Left cardiac atrium (tissue), 4 donors: ENCODE measurements at regions not wholly inside any gene's neighbourhood (a gene's known extent, or its start where the extent isn't known, plus 50 kb on each side); places are given as distances from the start of the nearest gene placed in this dataset.
"Not testable (repeated sequence)": the region's sequence is repeated elsewhere in the genome, so short reads cannot be mapped to it uniquely, and the experiment has no call there.

ENCODE experiments used
- ATAC-seq, 2 donors: fragments of 200-7000 bp; cut with Tn5 transposase; one replicate each; pipeline ENCODE4 v1.9.1; 2020; ENCODE audit warnings: mild to moderate bottlenecking in 2 of 2, moderate library complexity in 2 of 2
- DNase-seq: peaks from one replicate; pipeline ENCODE4 v3.0.0-alpha.2; 2020
- intact Hi-C, 2 donors: fragments of 100-400 bp; cut with DNase I; formaldehyde crosslinking; loops; one replicate each; pipeline versions ENCODE4 v1.14.1 to v1.15.1; 2022 to 2023
- donor health status: DM: no; HTN: yes; CAD: no.
- donor health status: DM: no; HTN: yes; CAD: no; lungs with severe emphysema.
- donor health status: DM: yes; HTN: yes; CAD: no.
- donor health status: Dilated cardiomyopathy.

DNA sequence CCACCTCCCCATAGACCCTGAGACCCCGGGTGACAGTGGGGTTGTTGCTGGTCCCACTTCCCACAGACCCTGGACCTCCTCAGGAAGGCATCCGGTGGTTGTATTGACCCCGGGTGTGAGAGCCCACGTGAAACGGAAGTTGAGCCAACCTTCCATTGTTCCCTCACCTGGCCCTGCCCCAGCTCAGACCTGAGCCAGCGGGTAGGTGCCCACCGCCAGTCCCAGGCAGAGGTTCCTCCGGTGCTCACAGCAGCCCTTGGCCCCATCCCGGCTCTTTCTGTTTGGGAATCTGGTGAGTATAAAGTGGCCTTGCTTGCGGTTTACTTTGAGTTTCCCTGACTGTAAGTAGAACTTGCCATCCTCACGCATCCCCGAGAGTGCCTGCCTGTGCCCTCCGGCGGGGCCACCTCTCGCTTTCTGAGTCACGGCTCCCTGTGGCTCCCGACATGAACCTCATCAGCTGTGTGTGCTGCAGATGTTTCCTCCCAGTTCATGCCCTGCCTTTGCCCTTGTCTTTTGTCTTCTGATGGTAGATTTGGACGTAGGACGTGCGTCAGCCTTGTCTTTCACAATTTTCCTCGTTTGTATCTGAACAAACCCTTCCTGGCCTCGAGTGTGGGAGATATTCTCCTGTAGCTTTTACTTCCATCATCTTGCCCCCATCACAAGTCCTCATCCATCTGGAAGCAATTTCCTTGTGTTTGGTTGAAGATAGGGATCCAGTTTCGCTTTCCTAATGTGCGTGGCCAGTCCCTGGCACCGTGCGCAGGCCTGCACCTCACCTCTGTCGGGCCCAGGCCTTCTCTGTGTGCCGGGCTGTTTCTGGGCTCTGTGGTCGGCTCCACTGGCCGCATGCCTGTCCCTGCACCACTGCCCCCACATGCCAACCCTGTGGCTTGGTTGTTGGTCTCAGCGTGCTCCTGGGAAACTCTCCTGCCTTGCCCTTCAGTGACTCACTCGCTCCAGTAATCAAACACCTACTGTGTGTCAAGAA is 76.0 kb downstream of the METRNL start:
- peak in 1 of 2 donors; percentile 40 for ATAC-seq
- intact Hi-C loops: no loop called here
- DNase-seq: no peak

DNA sequence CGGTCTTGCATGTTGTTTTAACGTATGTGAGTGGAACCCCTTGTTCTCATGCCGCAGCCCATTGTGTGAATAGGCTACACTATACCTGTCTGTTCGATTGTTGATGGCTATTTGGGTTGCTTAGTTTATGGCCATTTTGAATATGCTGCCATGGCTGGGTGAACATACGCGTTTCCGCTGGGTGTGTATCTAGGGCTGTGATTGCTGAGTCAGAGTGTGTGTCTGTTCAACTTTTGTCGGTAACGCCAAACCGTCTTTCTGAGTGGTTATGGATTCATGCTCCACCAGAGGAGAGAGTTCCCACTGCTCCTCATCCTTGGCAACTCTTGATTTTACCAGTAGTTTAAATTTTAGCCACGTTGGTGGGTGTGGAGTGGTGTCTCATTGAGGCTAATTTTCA is 77.0 kb downstream of the METRNL start:
- intact Hi-C loops: no loop called here
- ATAC-seq (no peak), DNase-seq (no peak)

DNA sequence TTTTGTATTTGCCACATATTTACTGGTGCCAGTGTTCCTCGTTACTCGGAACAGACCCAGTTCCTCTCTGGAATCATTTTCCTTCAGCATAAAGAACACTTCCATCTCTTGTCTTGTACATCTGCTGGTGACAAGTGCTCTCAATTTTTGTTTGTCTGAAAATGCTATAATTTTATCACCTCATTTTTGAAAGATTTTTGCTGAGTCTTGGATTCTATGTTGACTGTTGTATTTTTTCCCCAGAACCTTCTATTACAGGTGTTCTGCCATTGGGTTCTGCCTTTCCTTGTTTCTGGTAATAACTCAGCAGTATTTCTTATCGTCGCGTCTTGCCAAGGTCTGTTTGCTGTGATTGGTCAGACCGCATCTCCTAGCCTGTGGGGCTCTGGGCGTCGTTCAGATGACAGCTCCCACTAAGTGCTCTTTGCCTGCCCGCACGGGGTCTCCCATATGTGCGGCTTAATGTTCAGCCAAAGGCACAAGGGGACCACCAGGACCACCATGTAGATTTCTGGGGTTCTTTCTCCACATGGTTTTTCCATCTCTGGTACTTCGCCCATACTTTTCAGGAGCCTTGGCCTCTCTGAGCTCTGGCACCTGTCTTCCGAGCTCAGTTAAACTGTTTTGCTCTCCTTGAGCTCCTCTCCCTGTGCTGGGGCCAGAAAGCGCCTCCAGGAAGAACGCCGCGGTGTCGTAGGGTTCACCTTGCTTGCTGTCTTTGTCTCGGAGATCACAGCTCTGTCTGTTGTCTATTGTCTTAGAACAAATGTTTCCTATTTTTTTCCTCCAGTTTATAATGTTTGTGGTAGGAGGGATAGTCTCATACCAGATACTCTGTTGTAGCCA is 80.0 kb downstream of the METRNL start:
- DNase-seq: no peak
- intact Hi-C loops: no loop called here
- ATAC-seq: no peak

GRCh38 chr17:83160443-83161297 is 81.3 kb downstream of the METRNL start:
- intact Hi-C loops: no loop called here
- no peak for ATAC-seq
- no peak for DNase-seq

DNA sequence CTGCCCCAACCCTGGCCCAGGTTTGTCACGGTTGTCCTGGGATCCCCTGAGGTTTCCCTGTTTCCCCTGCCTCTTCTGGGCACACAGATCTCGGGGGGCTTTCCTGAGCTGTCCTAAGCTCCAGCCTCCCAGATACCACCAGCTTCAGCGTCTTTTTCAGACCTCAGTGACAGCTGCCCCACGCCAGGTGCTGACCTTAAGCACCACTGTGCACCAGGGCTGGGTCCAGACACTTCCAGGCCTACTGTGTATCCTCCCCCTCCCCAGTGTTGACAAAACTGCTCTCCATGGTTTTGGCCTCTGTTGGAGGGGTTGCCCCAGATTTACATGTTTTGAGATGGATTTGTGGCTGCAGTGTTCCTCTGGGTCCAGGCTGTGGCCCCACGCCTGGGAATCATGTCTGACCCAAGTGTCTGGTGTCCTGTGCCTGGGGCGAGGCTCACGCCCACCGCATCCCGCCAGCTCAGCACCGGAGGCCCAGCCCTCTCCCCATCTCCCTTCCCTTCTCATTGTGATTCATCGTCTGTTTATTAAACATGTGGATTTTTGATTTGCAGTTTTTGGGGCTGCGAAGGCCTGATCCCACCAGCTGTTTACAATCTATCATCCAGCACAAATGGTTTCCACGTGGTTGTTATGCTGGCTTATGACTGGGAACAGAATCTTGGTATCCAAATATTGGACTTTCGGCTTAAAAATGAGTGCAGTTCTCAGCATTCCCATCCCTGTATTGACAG is 82.1 kb downstream of the METRNL start:
- DNase-seq (no peak), ATAC-seq (peak in 1 of 2 donors; percentile 55)
- intact Hi-C loops: no loop called here

DNA sequence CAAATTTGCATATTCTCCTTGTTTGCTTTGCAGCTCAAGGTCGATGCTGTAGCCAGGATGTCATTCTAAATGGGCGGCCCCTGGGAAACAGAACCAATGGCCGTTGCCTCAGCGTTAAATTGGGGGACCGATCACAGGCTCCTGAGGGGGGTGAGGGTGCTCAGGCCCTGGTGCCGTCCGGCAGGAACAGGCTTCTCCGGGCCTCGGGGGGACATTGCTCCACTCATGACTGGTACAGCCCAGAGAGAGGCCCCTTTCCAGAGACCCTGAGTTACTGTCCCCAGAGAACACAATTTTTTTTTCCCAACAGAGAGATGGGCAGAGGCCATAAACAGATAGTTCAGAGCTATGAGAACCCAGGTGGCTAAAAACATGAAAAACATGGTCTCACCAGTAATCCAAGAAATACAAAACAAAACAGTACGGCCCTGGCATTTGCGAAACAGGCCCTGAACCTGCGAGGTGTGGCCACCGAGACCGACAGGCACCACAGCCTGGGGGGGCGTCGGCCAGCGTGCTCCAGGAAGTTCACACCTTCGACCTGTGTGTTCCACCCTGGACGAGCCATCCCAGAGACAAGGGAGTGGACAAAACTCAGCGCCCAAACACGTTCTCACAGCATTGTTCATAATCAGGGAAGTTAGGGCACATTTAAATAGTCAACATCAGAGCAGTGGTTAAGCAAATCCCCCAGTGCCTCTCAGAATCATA is 82.8 kb downstream of the METRNL start:
- intact Hi-C loops: no loop called here
- ATAC-seq: no peak
- no peak for DNase-seq

- DNase-seq (no peak), ATAC-seq (no peak)
- intact Hi-C loops: no loop called here
These were observed 85.1 kb downstream of the METRNL start for GRCh38 chr17:83164490-83164889.

DNA sequence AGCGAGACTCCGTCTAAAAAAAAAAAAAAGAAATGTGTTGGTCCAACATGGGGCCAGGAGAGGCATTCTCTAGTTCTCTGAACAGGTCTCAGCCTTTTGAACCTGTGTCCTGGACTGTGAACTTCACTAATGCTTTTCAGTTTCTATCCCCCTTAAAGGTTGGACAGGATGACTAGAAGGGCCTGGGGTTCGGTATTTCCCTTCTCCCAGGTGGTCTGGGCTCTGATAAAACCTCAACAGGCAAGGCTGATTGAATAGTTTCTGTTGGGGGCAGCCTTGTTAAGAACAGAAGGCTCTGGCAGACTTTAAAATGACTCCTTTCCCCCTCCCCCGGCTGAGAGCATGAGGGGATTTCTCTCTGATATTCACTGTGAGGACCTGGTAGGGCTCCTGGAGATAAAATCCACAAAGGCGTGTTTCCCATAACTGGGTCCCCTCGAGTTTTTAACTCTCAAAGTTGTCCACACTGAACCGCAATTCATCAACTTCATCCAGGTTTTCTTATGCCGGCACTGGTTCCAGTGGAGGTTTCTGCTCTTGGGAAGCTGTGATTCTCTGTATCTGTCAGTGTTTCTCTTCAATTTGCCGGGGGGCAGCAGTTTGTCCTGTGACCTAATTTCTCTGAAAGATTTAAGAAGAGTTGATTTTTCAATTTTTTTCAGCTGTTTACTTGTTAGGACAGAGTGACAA is 91.3 kb downstream of the METRNL start:
- no peak for ATAC-seq
- intact Hi-C loops: no loop called here
- DNase-seq: no peak

GRCh38 chr17:83171661-83172060 is 92.3 kb downstream of the METRNL start:
- ATAC-seq (no peak), DNase-seq (no peak)
- intact Hi-C loops: no loop called here

- intact Hi-C loops, ATAC-seq: not testable (repeated sequence)
These were observed 92.7 kb downstream of the METRNL start for GRCh38 chr17:83172099-83172498.

GRCh38 chr17:83172646-83173045 is 93.2 kb downstream of the METRNL start:
- intact Hi-C loops: not testable (repeated sequence)

More at GRCh38 chr17:83172099-83172498, 92.7 kb downstream of the METRNL start:
- DNase-seq: not testable (repeated sequence)

GRCh38 chr17:83173180-83173913 is 93.9 kb downstream of the METRNL start:
- ATAC-seq, DNase-seq, intact Hi-C loops: not testable (repeated sequence)

More at GRCh38 chr17:83172646-83173045, 93.2 kb downstream of the METRNL start:
- not testable (repeated sequence) for DNase-seq, ATAC-seq

GRCh38 chr17:83173914-83174361 is 94.5 kb downstream of the METRNL start:
- ATAC-seq: no peak
- intact Hi-C loops: no loop called here
- no peak for DNase-seq

DNA sequence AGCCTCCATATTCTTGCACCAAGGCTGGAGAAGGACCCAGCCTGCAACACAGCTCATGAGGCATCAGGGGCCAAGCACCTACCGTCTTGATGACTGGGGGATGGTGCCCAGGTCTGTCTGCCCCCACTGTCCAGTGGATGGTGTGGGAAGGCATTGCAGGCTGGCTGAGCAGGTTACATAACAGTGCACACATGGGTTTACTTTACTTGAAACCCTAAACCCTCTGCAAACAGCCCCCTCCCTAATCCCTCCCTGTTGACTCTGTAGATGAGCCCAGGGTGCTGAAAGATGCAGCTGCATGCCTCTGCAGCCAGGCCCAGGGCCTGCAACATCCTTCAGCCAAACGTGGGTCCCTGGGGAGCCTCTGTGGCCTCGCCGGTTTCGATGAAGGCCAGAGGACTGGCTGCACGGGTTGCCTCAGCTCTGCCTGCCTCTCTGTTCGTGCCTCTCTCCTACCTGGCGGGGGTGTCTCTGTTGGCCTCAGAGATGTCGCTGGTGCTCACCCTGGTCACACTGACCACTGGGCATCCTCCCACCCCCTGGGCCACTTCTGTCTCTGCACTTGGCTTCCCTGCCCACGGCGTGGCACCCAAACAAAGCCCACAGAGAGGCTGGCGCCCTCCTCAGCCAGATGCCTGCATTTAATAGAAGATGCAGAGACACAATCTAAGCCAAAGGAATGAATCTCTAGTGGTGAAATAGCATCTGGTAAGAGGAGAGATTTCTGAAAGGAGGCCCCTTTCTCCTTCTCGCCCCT is 95.1 kb downstream of the METRNL start:
- intact Hi-C loops: no loop called here
- peak in 1 of 2 donors; percentile 45 for ATAC-seq
- DNase-seq: no peak

DNA sequence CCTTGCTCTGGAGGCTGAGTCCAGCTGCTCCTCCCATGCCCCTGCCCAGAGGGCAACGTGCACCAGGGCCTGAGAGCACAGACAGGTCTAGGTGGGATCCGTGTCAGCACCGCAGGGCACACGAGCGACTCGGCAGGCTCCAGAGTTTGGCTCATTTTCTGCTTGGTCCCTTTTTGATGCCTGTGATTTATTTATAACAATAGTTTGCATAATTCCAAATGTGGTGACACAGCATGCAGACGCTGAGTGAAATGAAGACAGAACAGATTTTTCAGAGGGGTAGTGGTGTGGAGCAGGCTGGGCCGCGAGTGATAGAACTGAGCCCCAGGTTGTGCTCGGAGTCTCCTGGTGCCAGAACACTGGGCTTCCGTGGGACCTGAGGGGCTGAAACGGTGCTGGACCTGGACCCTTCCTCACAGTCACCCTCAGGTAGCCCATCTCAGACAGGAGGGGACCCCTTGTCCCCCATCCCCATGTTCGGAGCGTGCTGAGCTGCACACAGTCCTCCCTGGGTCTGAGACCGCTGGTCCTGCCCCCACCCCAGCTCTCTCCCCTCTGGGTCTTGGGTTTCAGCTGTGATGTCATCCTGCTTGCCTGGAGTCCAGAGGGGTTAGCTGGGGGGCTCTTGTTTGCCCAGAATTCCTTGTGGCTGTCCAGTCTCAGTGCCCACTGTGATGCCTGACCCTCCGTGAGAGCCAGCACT is 95.9 kb downstream of the METRNL start:
- intact Hi-C loops: no loop called here
- ATAC-seq (no peak), DNase-seq (no peak)
